Endothelial cell of umbilical vein (primary cell): ENCODE measurements at regions not wholly inside any gene's neighbourhood (a gene's known extent, or its start where the extent isn't known, plus 50 kb on each side); places are given as distances from the start of the nearest gene placed in this dataset.

Experiments used
- BruUV-seq: library from RNA; stranded (reverse); fragments of 400-500 nt; replicated peaks from 2 replicates; lab custom pipeline; 2021; lab: Mats Ljungman, UMichigan
- CTCF ChIA-PET: fragments of 300-600, 350-600 bp; sonication (Branson Sonifier 250); formaldehyde crosslinking; loops from one replicate; lab custom pipeline; 2021; ENCODE audit warnings: antibody characterized with exemption, inconsistent platforms; lab: Charles Lee
- POLR2A ChIA-PET: fragments of 300-600, 350-600 bp; sonication (Branson Sonifier 250); formaldehyde crosslinking; loops from one replicate; lab custom pipeline; 2021; ENCODE audit warnings: antibody characterized with exemption, inconsistent platforms; lab: Charles Lee
- DNase-seq: peaks from one replicate; pipeline ENCODE4 v3.0.0-alpha.2; 2011; ENCODE audit warnings: low read depth, low spot score
- FAIRE-seq: peaks from 2 replicates; lab custom pipeline; 2011; peaks lifted over from hg19 to GRCh38; lab: Jason Lieb, UNC
- H2AFZ ChIP-seq: 2 replicates; pipeline ENCODE4 v1.6.0; 2012; ENCODE audit warnings: low read depth, low read length, control low read depth, inconsistent platforms
- H3K27ac ChIP-seq: 2 replicates; pipeline ENCODE4 v1.5.1; 2011; ENCODE audit warnings: low read depth, mild to moderate bottlenecking, control low read depth, low read length, moderate library complexity; ENCODE audit not compliant: insufficient read depth
- H3K27me3 ChIP-seq, 2 experiments: 2 replicates each; pipeline versions ENCODE4 v1.6.0 to v1.6.1; 2011; ENCODE audit warnings: low read length in 2 of 2, mixed read lengths in 1 of 2; ENCODE audit not compliant: control insufficient read depth in 2 of 2, insufficient read depth in 2 of 2
- H3K36me3 ChIP-seq, 2 experiments: 2 replicates in 1 of 2; 3 replicates in 1 of 2; pipeline ENCODE4 v1.5.1; 2011; ENCODE audit warnings: low read length in 2 of 2, mild to moderate bottlenecking in 1 of 2, moderate library complexity in 1 of 2; ENCODE audit not compliant: control insufficient read depth in 2 of 2, insufficient read depth in 2 of 2; ENCODE audit errors: extremely low read depth in 1 of 2
- H3K4me1 ChIP-seq: 3 replicates; pipeline ENCODE4 v1.5.1; 2011; ENCODE audit warnings: mild to moderate bottlenecking, low read length; ENCODE audit not compliant: control insufficient read depth, insufficient read depth; ENCODE audit errors: extremely low read depth
- H3K4me2 ChIP-seq: 2 replicates; pipeline ENCODE4 v1.6.1; 2011; ENCODE audit warnings: low read length, control low read depth, mixed read lengths; ENCODE audit not compliant: insufficient read depth
- H3K4me3 ChIP-seq, 3 experiments: fragments of 200-600 bp in 1 of 3; sonication (generic), shearing (Covaris generic) in 1 of 3; replicated peaks in 1 of 3; 2 replicates each; pipeline ENCODE4 v1.5.1; 2011 to 2016; ENCODE audit warnings: control low read depth in 3 of 3, low read length in 3 of 3, mild to moderate bottlenecking in 2 of 3, inconsistent platforms in 1 of 3, low read depth in 1 of 3, moderate library complexity in 1 of 3; ENCODE audit not compliant: insufficient read depth in 1 of 3
- H3K79me2 ChIP-seq: 2 replicates; pipeline ENCODE4 v1.6.0; 2012; ENCODE audit warnings: low read length, inconsistent platforms; ENCODE audit not compliant: control insufficient read depth, insufficient read depth
- H3K9ac ChIP-seq: replicated peaks from 2 replicates; pipeline ENCODE3; 2011; ENCODE audit warnings: low read length, control low read depth; ENCODE audit not compliant: insufficient read depth; ENCODE audit errors: extremely low read depth
- H3K9me1 ChIP-seq: replicated peaks from 3 replicates; pipeline ENCODE4 v1.6.0; 2011; ENCODE audit warnings: mild to moderate bottlenecking, low read length; ENCODE audit not compliant: control insufficient read depth, insufficient read depth; ENCODE audit errors: extremely low read depth
- H3K9me3 ChIP-seq: replicated peaks from 2 replicates; pipeline ENCODE4 v1.5.1; 2012; ENCODE audit warnings: low read length, inconsistent platforms; ENCODE audit not compliant: control insufficient read depth, insufficient read depth
- H4K20me1 ChIP-seq: replicated peaks from 2 replicates; pipeline ENCODE3; 2011; ENCODE audit warnings: mild to moderate bottlenecking, low read length; ENCODE audit not compliant: control insufficient read depth, insufficient read depth; ENCODE audit errors: extremely low read depth
- CTCF ChIP-seq, 2 donors: IDR thresholded peaks; 1 replicate in 1 of 2; 2 replicates in 1 of 2; pipeline ENCODE4 v1.5.1; 2011; ENCODE audit warnings: low read length in 2 of 2, mild to moderate bottlenecking in 2 of 2, moderate library complexity in 2 of 2, control low read depth in 1 of 2, inconsistent platforms in 1 of 2, low read depth in 1 of 2; ENCODE audit not compliant: insufficient read depth in 1 of 2; ENCODE audit errors: extremely low read depth in 1 of 2
- EZH2 ChIP-seq: IDR thresholded peaks from 2 replicates; pipeline ENCODE4 v1.6.1; 2012; ENCODE audit warnings: borderline replicate concordance, low read depth, mild to moderate bottlenecking, moderate library complexity, low read length, inconsistent platforms; ENCODE audit not compliant: severe bottlenecking
- FOS ChIP-seq: IDR thresholded peaks from 2 replicates; pipeline ENCODE4 v1.6.1; 2011; ENCODE audit warnings: mild to moderate bottlenecking, low read length, moderate library complexity, borderline replicate concordance; ENCODE audit not compliant: insufficient read depth
- GATA2 ChIP-seq: IDR thresholded peaks from 2 replicates; pipeline ENCODE4 v1.7.0; 2011; ENCODE audit warnings: low read depth, mild to moderate bottlenecking, moderate library complexity, mixed read lengths, low read length; ENCODE audit not compliant: insufficient read length, insufficient read depth
- JUN ChIP-seq: IDR thresholded peaks from 2 replicates; pipeline ENCODE4 v1.6.1; 2011; ENCODE audit warnings: borderline replicate concordance, low read depth; ENCODE audit not compliant: insufficient read length, insufficient read depth
- MAX ChIP-seq: IDR thresholded peaks from 2 replicates; pipeline ENCODE4 v1.6.1; 2011; ENCODE audit not compliant: insufficient read depth, insufficient read length
- MYC ChIP-seq: IDR thresholded peaks from one replicate; pipeline ENCODE4 v1.6.1; 2011; ENCODE audit warnings: mild to moderate bottlenecking, low read depth, low read length
- POLR2A ChIP-seq: IDR thresholded peaks from 2 replicates; pipeline ENCODE4 v1.6.1; 2012; ENCODE audit warnings: low read depth, mild to moderate bottlenecking, control low read depth, low read length
- POLR2AphosphoS5 ChIP-seq: IDR thresholded peaks from 2 replicates; pipeline ENCODE4 v1.6.1; 2012; ENCODE audit warnings: low read depth, mild to moderate bottlenecking, control low read depth, low read length, moderate library complexity; ENCODE audit not compliant: insufficient read depth
- dilution Hi-C: fragments of 300-500 bp; cut with MboI; formaldehyde crosslinking; loops from one replicate; pipeline ENCODE4 v1.15.0; 2019; ENCODE audit warnings: low sequenced_read_pairs; ENCODE audit not compliant: extremely low pct_ligation_motif_present
- intact Hi-C: fragments of 100-400 bp; cut with micrococcal nuclease; formaldehyde crosslinking; loops from one replicate; pipeline ENCODE4 v1.10.0; 2022

- H3K9me1 ChIP-seq = no peaks in the 10 kb centered on the region
- no peaks in the 10 kb centered on the region for H3K79me2 ChIP-seq
- no peak for DNase-seq
- no peak overlapping the region for H2AFZ ChIP-seq
- BruUV-seq = no TSS peak
- peaks cover 2 to 7% of the 10 kb centered on the region in 2 experiments for H3K27me3 ChIP-seq
- no peak for FAIRE-seq
- no peaks in the 10 kb centered on the region for H3K9me3 ChIP-seq
- H3K36me3 ChIP-seq = no peaks in the 10 kb centered on the region
- dilution Hi-C loops = no loop called here
- ChIA-PET CTCF (interaction anchor here (1.2 kb wide), 1 partner anchor 30 kb away, joined by 3 read pairs; no protein-coding TSS in a partner anchor), POLR2A (no interaction called here)
- no peak overlapping the region for H3K4me3 ChIP-seq
- TF ChIP-seq EZH2 (no peak), JUN (no peak), MAX (no peak), FOS (no peak), POLR2AphosphoS5 (no peak), CTCF (IDR thresholded peaks at IDR 0.05; ENCODE audit: extremely low read depth in 1 of 2, insufficient read depth in 1 of 2, low read depth in 1 of 2, low read length in 2 of 2) (no peak), GATA2 (no peak), POLR2A (no peak), MYC (no peak)
- H3K4me2 ChIP-seq = no peak overlapping the region
- no peak overlapping the region for H3K9ac ChIP-seq
- no peaks in the 10 kb centered on the region for H4K20me1 ChIP-seq
- intact Hi-C loops = no loop called here
- no peak overlapping the region for H3K27ac ChIP-seq
- H3K4me1 ChIP-seq = no peaks in the 10 kb centered on the region
Observed at GRCh38 chr5:137808503-137809135, 54.5 kb upstream of the HNRNPA0 start.
